Right atrium auricular region (tissue), 2 donors: ENCODE measurements at regions not wholly inside any gene's neighbourhood (a gene's known extent, or its start where the extent isn't known, plus 50 kb on each side); places are given as distances from the start of the nearest gene placed in this dataset.

Source experiments
- DNase-seq: peaks from one replicate; pipeline ENCODE4 v3.0.0-alpha.2; 2019; ENCODE audit warnings: low spot score
- H3K27ac ChIP-seq, 2 donors: fragments of 200-600 bp; sonication (generic); 1 replicate in 1 of 2; 2 replicates in 1 of 2; pipeline ENCODE4 v1.5.1; 2016 to 2019
- H3K27me3 ChIP-seq, 2 donors: fragments of 200-600 bp; sonication (generic); one replicate each; pipeline versions ENCODE4 v1.5.1 to v1.6.0; 2017 to 2019
- H3K36me3 ChIP-seq: fragments of 200-600 bp; sonication (generic); one replicate; pipeline ENCODE4 v1.5.1; 2016
- H3K4me1 ChIP-seq, 2 donors: fragments of 200-600 bp; sonication (generic); one replicate each; pipeline versions ENCODE4 v1.5.1 to v1.6.0; 2017 to 2019
- H3K4me3 ChIP-seq, 2 donors: fragments of 200-600 bp; sonication (generic); 1 replicate in 1 of 2; 2 replicates in 1 of 2; pipeline ENCODE4 v1.5.1; 2017 to 2019; ENCODE audit warnings: mild to moderate bottlenecking in 1 of 2, moderate library complexity in 1 of 2
- H3K9me3 ChIP-seq, 2 donors: fragments of 200-600 bp; sonication (generic); one replicate each; pipeline ENCODE4 v1.5.1; 2019
- TF ChIP-seq, protein P1 (sequence below), 2 donors: fragments of 200-600 bp; sonication (generic); IDR thresholded peaks; one replicate each; pipeline ENCODE4 v1.5.1; 2019; ENCODE audit warnings: antibody characterized with exemption in 2 of 2

DNA sequence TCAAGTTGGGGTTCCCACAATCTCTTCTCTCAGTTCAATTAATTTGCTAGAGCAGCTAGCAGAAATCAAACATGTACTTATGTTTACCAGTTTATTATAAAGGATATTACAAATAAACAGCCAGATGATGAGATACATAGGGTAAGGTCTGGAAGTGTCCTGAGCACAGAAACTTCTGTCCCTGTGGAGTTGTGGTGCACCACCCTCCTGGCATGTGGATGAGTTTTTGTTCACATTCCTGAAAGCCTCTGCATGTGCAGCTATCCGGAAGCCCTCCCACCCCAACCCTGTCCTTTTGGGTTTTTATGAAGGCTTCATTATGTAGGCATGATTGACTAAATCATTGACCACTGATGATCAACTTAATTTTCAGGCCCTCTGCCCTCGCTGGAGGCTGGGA is 791.2 kb upstream of the ZNF608 start:
- no peaks in the 10 kb centered on the region for H3K27me3 ChIP-seq
- peaks cover 3 to 27% of the 10 kb centered on the region in 2 donors for H3K9me3 ChIP-seq
- TF ChIP-seq, protein P1, sequence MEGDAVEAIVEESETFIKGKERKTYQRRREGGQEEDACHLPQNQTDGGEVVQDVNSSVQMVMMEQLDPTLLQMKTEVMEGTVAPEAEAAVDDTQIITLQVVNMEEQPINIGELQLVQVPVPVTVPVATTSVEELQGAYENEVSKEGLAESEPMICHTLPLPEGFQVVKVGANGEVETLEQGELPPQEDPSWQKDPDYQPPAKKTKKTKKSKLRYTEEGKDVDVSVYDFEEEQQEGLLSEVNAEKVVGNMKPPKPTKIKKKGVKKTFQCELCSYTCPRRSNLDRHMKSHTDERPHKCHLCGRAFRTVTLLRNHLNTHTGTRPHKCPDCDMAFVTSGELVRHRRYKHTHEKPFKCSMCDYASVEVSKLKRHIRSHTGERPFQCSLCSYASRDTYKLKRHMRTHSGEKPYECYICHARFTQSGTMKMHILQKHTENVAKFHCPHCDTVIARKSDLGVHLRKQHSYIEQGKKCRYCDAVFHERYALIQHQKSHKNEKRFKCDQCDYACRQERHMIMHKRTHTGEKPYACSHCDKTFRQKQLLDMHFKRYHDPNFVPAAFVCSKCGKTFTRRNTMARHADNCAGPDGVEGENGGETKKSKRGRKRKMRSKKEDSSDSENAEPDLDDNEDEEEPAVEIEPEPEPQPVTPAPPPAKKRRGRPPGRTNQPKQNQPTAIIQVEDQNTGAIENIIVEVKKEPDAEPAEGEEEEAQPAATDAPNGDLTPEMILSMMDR (IDR thresholded peaks at IDR 0.05), result no peak
- H3K4me3 ChIP-seq, result no peak overlapping the region
- no peak overlapping the region for H3K27ac ChIP-seq
- no peaks in the 10 kb centered on the region for H3K36me3 ChIP-seq
- no peaks in the 10 kb centered on the region for H3K4me1 ChIP-seq
- no peak for DNase-seq

DNA sequence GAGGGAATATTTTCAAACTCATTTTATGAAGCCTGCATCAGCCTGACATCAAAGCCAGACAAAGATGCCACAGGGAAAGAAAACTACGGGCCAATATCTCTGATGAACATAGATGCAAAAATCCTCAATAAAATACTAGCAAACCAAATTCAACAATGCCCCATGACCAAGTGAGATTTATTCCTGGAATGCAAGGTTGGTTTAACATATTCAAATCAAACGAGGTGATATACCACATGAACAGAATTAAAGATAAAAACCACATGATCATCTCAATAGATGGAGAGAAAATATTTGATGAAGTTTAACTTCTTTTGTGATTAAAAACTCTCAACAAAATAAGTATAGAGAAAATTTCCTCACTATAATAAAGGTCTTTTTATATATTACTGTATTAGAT is 792.0 kb upstream of the ZNF608 start:
- Histone ChIP-seq H3K27ac (no peak overlapping the region), H3K4me1 (no peaks in the 10 kb centered on the region), H3K4me3 (no peak overlapping the region), H3K27me3 (no peaks in the 10 kb centered on the region), H3K36me3 (no peaks in the 10 kb centered on the region), H3K9me3 (peaks cover 3 to 22% of the 10 kb centered on the region in 2 donors)
- no peak for DNase-seq
- TF ChIP-seq, protein P1 (IDR thresholded peaks at IDR 0.05), result no peak

DNA sequence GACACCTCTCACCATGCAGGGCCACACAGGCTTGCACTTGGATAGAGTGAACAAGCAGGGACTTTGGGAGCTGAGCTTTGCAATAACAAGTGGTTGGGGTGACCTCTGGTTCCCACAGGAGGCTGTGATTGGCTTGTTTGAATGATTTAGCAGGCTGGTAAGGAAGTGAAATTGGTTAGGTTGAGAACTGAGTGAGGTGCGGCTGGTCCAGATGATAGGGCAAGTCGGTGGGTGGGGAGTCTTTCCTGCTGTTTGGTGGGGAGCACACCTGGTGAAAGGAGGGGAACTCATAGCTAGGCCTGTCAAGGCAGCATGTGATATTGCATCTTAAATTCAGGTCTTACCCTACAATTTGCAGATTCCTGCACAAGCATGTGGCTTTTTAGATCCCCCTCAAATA is 794.6 kb upstream of the ZNF608 start:
- no peak overlapping the region for H3K27ac ChIP-seq
- H3K4me3 ChIP-seq, result no peak overlapping the region
- H3K4me1 ChIP-seq, result no peaks in the 10 kb centered on the region
- H3K9me3 ChIP-seq, result peaks cover 3 to 20% of the 10 kb centered on the region in 2 donors
- no peaks in the 10 kb centered on the region for H3K36me3 ChIP-seq
- TF ChIP-seq, protein P1 (IDR thresholded peaks at IDR 0.05), result no peak
- no peak for DNase-seq
- no peaks in the 10 kb centered on the region for H3K27me3 ChIP-seq

DNA sequence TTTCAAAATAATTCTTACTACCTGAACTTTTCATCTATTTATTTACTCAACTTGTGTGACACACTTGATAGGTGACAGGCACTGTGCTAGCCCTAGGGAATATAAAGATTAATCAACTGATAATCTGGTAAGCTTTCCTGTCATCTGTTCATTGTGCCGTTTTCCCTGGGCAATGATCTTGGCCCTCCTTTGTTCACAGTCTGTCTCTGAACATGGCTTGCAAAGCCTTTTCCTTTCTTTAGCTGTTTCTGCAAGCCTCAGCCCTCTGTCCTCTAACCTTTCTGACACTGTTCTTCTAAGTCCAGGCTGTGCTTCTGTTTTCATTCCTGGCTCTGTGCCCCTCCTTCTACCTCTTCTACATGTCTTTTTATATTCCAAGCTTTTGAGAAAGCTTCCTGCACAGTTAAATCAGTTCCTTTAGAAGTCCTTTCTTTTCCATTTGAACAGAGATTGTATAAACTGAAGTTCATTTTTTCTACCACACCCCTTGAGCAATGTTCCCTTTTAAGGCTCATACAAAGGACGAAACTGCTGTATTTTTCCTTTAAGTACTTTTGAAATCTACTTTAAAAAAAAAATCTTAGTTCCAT is 803.0 kb upstream of the ZNF608 start:
- Histone ChIP-seq H3K27me3 (no peaks in the 10 kb centered on the region), H3K36me3 (no peaks in the 10 kb centered on the region), H3K9me3 (no peaks in the 10 kb centered on the region), H3K4me1 (peaks cover 0 to 12% of the 10 kb centered on the region in 2 donors), H3K4me3 (no peak overlapping the region), H3K27ac (no peak overlapping the region)
- TF ChIP-seq, protein P1 (IDR thresholded peaks at IDR 0.05), result no peak
- no peak for DNase-seq

DNA sequence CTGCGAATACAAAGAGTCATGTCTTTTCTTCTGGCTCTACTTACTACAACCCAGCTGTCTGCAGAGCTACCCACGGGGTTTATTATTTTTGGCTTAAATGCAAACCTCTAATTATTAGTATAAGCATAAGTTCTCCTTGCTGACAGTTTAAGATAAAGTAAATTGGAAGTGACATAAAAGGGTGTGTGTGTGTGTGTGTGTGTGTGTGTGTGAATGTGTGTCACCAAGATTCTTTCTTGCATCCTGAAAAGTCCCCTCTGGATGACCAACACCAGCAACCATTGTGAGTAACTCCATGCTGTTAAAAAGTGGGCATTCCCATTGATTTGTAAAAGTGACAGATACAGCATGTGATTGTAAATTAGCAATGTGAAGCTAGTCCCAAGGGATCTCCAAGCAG is 803.8 kb upstream of the ZNF608 start:
- Histone ChIP-seq H3K4me1 (peaks cover 0 to 12% of the 10 kb centered on the region in 2 donors), H3K4me3 (no peak overlapping the region), H3K36me3 (no peaks in the 10 kb centered on the region), H3K27me3 (no peaks in the 10 kb centered on the region), H3K27ac (no peak overlapping the region), H3K9me3 (no peaks in the 10 kb centered on the region)
- DNase-seq, result no peak
- TF ChIP-seq, protein P1 (IDR thresholded peaks at IDR 0.05), result no peak

DNA sequence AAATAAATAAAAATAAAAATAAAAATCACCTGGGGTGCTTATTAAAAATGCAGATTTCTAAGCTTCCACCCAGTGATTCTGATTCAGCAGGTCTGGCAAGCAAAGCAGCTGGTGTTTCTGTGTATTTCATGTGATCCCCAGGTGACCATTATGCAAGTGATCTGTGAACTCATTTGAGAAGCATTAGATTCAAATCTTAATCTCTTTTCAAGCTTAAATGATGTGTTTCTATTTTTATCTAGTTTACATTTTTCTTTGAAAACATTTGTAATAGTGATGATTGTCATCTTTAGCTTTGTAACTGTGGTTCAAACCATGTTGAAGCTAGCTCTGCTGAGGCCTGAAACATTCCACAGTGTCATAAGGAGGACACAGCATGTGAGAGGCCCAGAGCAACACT is 804.8 kb upstream of the ZNF608 start:
- TF ChIP-seq, protein P1 (IDR thresholded peaks at IDR 0.05), result no peak
- Histone ChIP-seq H3K4me3 (no peak overlapping the region), H3K27ac (no peak overlapping the region)

More for the DNA sequence above, 804.8 kb upstream of the ZNF608 start:
- Histone ChIP-seq H3K9me3 (no peaks in the 10 kb centered on the region), H3K4me1 (peaks cover 0 to 12% of the 10 kb centered on the region in 2 donors), H3K27me3 (no peaks in the 10 kb centered on the region), H3K36me3 (no peaks in the 10 kb centered on the region)
- DNase-seq, result no peak
